ENCODE measurements at regions not wholly inside any gene's neighbourhood (a gene's known extent, or its start where the extent isn't known, plus 50 kb on each side); places are given as distances from the start of the nearest gene placed in this dataset.

DNA sequence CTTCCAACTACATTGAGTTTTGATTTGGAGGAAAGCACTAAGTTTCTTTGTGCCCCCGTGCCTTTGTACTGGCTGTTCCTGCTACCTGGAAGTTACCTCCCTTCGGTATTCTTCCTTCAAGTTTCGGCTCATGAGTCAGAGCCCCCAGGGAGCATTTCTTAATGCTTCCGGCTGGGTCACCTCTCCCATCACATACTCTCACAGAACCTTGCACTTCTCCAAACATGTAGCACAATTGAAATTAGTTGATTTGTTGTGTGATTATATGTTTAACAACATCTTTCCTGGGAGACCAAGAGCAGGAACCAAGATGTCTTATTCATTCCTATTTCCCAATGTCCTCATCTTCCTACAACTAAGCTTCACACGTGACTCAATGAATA is 158.6 kb upstream of the CDH5 start:
- no TSS peak for BruUV-seq (replicated peaks)

More for the DNA sequence above, 158.6 kb upstream of the CDH5 start:
- TF ChIP-seq CBX3 (IDR thresholded peaks at IDR 0.05; ENCODE audit: low read depth) (no peak), SRF (IDR thresholded peaks at IDR 0.05; ENCODE audit: low read depth) (no peak), POLR2A (IDR thresholded peaks at IDR 0.05; ENCODE audit: borderline replicate concordance, extremely low read depth, insufficient read depth, insufficient read length) (no peak), YY1 (IDR thresholded peaks at IDR 0.05; ENCODE audit: extremely low read depth, insufficient replicate concordance, low read depth, low read length) (no peak), CEBPB (IDR thresholded peaks at IDR 0.05; ENCODE audit: low read depth) (no peak), TCF7L2 (IDR thresholded peaks at IDR 0.05; ENCODE audit: borderline replicate concordance, extremely low read depth, insufficient read depth, insufficient read length) (no peak), SP1 (IDR thresholded peaks at IDR 0.05; ENCODE audit: low read depth) (no peak), EGR1 (IDR thresholded peaks at IDR 0.05; ENCODE audit: low read depth) (no peak), SIN3A (IDR thresholded peaks at IDR 0.05; ENCODE audit: low read depth) (no peak), EZH2 (IDR thresholded peaks at IDR 0.05) (no peak), POLR2AphosphoS5 (IDR thresholded peaks at IDR 0.05; ENCODE audit: low read depth, low read length) (no peak)
- TF ChIP-seq, protein P1, sequence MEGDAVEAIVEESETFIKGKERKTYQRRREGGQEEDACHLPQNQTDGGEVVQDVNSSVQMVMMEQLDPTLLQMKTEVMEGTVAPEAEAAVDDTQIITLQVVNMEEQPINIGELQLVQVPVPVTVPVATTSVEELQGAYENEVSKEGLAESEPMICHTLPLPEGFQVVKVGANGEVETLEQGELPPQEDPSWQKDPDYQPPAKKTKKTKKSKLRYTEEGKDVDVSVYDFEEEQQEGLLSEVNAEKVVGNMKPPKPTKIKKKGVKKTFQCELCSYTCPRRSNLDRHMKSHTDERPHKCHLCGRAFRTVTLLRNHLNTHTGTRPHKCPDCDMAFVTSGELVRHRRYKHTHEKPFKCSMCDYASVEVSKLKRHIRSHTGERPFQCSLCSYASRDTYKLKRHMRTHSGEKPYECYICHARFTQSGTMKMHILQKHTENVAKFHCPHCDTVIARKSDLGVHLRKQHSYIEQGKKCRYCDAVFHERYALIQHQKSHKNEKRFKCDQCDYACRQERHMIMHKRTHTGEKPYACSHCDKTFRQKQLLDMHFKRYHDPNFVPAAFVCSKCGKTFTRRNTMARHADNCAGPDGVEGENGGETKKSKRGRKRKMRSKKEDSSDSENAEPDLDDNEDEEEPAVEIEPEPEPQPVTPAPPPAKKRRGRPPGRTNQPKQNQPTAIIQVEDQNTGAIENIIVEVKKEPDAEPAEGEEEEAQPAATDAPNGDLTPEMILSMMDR (IDR thresholded peaks at IDR 0.05 in 2 of 3, conservative IDR thresholded peaks at IDR 0.05 in 1 of 3; ENCODE audit: borderline replicate concordance in 1 of 3, insufficient read depth in 1 of 3, low read depth in 2 of 3, low read length in 2 of 3) = no peak
- TF ChIP-seq, protein P2, sequence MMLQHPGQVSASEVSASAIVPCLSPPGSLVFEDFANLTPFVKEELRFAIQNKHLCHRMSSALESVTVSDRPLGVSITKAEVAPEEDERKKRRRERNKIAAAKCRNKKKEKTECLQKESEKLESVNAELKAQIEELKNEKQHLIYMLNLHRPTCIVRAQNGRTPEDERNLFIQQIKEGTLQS (IDR thresholded peaks at IDR 0.05) = no peak
- H3K36me3 ChIP-seq (ENCODE audit: control insufficient read depth in 1 of 2, insufficient read depth in 2 of 2, low read length in 2 of 2) = no peaks in the 10 kb centered on the region
- no peaks in the 10 kb centered on the region for H3K9me2 ChIP-seq (ENCODE audit: insufficient read depth)
- CTCF ChIA-PET = no interaction called here
- DNase-seq (ENCODE audit: low read depth, low spot score) = no peak
- no peaks in the 10 kb centered on the region for H4K20me1 ChIP-seq (ENCODE audit: insufficient read depth)
- H3K27me3 ChIP-seq (ENCODE audit: insufficient read depth, low read length) = peaks cover 44% of the 10 kb centered on the region
- intact Hi-C loops (cut with micrococcal nuclease) = no loop called here
- H3K9ac ChIP-seq (ENCODE audit: low read length) = no peak overlapping the region
- POLR2A ChIA-PET = no interaction called here
- H3K4me1 ChIP-seq (ENCODE audit: control insufficient read depth in 1 of 2, insufficient read depth in 2 of 2, low read length in 2 of 2) = no peaks in the 10 kb centered on the region
- H3K9me3 ChIP-seq (ENCODE audit: control insufficient read depth in 1 of 2, insufficient read depth in 1 of 2, low read depth in 1 of 2, low read length in 2 of 2) = no peaks in the 10 kb centered on the region
- H3K79me2 ChIP-seq (ENCODE audit: insufficient read depth, low read length) = no peaks in the 10 kb centered on the region
- no peak overlapping the region for H3K4me2 ChIP-seq (ENCODE audit: low read length)
- no peak overlapping the region for H2AFZ ChIP-seq (ENCODE audit: low read depth, low read length, poor library complexity, severe bottlenecking)
- no peak overlapping the region for H3K4me3 ChIP-seq (replicated peaks in 1 of 2; ENCODE audit: low read depth in 1 of 2, low read length in 2 of 2)
- no peak overlapping the region for H3K27ac ChIP-seq (ENCODE audit: low read depth, low read length)
- RAD21 ChIA-PET (ENCODE audit: low non-redundant PET in 1 of 2, low total read pairs in 2 of 2, uncharacterized antibody in 2 of 2, unreplicated experiment in 2 of 2) = no interaction called here
- ATAC-seq = no peak
